Esophagus (tissue), 2 donors: ENCODE measurements at regions not wholly inside any gene's neighbourhood (a gene's known extent, or its start where the extent isn't known, plus 50 kb on each side); places are given as distances from the start of the nearest gene placed in this dataset.

Source experiments
- H3K27ac ChIP-seq, 2 donors: one replicate each; pipeline ENCODE4 v1.5.1; 2013; ENCODE audit warnings: low read depth in 2 of 2, mild to moderate bottlenecking in 2 of 2, inconsistent platforms in 1 of 2, low read length in 1 of 2, moderate library complexity in 1 of 2
- H3K27me3 ChIP-seq, 2 donors: one replicate each; pipeline ENCODE4 v1.6.1; 2013; ENCODE audit warnings: low read length in 2 of 2, control low read depth in 1 of 2, mild to moderate bottlenecking in 1 of 2; ENCODE audit not compliant: insufficient read depth in 2 of 2, control insufficient read depth in 1 of 2
- H3K36me3 ChIP-seq, 2 donors: one replicate each; pipeline ENCODE4 v1.6.1; 2013; ENCODE audit warnings: low read length in 1 of 2; ENCODE audit not compliant: control insufficient read depth in 2 of 2, insufficient read depth in 2 of 2
- H3K4me1 ChIP-seq, 2 donors: one replicate each; pipeline ENCODE4 v1.6.1; 2013; ENCODE audit warnings: low read length in 1 of 2; ENCODE audit not compliant: control insufficient read depth in 2 of 2, insufficient read depth in 2 of 2
- H3K4me3 ChIP-seq, 2 donors: one replicate each; pipeline ENCODE4 v1.5.1; 2013; ENCODE audit warnings: low read length in 2 of 2, mild to moderate bottlenecking in 2 of 2, low read depth in 1 of 2, moderate library complexity in 1 of 2
- H3K9me3 ChIP-seq, 2 donors: one replicate each; pipeline ENCODE4 v1.6.1; 2013; ENCODE audit warnings: mild to moderate bottlenecking in 2 of 2, low read depth in 1 of 2, low read length in 1 of 2, moderate library complexity in 1 of 2; ENCODE audit not compliant: control insufficient read depth in 2 of 2, insufficient read depth in 1 of 2
- WGBS, 2 donors: extraction: QIAGEN DNeasy Blood & Tissue Kit; methylation state at CpG; one replicate each; pipeline ENCODE4 v1.1.7; 2013; 5-methylcytosine and 5-hydroxymethylcytosine counted together
- donor health status: healthy with polysubstance abuse.
- donor health status: Bipolar disorder and iron deficiency.

- 64 to 79% methylated on average over 3 of the region's 3 CpGs for WGBS, 2 donors
- H3K4me3 ChIP-seq, result no peak overlapping the region
- H3K9me3 ChIP-seq, result no peaks in the 10 kb centered on the region
- no peaks in the 10 kb centered on the region for H3K4me1 ChIP-seq
- no peaks in the 10 kb centered on the region for H3K36me3 ChIP-seq
- H3K27me3 ChIP-seq, result no peaks in the 10 kb centered on the region
- no peak overlapping the region for H3K27ac ChIP-seq
Observed at GRCh38 chr3:144381607-144382006, 410.0 kb downstream of the DIPK2A start.

GRCh38 chr3:144384241-144384979 lies 412.8 kb downstream of the DIPK2A start:
- H3K9me3 ChIP-seq, result no peaks in the 10 kb centered on the region
- H3K4me1 ChIP-seq, result no peaks in the 10 kb centered on the region
- 47 to 58% methylated on average over 2 of the region's 2 CpGs for WGBS, 2 donors
- no peak overlapping the region for H3K27ac ChIP-seq
- H3K27me3 ChIP-seq, result no peaks in the 10 kb centered on the region
- H3K4me3 ChIP-seq, result no peak overlapping the region
- no peaks in the 10 kb centered on the region for H3K36me3 ChIP-seq

GRCh38 chr3:144390786-144391185 lies 419.2 kb downstream of the DIPK2A start:
- no peaks in the 10 kb centered on the region for H3K9me3 ChIP-seq
- no peak overlapping the region for H3K4me3 ChIP-seq
- H3K36me3 ChIP-seq, result no peaks in the 10 kb centered on the region
- H3K27me3 ChIP-seq, result no peaks in the 10 kb centered on the region
- no peak overlapping the region for H3K27ac ChIP-seq
- no peaks in the 10 kb centered on the region for H3K4me1 ChIP-seq

- Histone ChIP-seq H3K27ac (no peak overlapping the region), H3K9me3 (no peaks in the 10 kb centered on the region), H3K36me3 (no peaks in the 10 kb centered on the region), H3K4me3 (no peak overlapping the region), H3K27me3 (no peaks in the 10 kb centered on the region), H3K4me1 (no peaks in the 10 kb centered on the region)
Observed at GRCh38 chr3:144391236-144391635, 419.6 kb downstream of the DIPK2A start.

GRCh38 chr3:144394032-144394431 lies 422.4 kb downstream of the DIPK2A start:
- Histone ChIP-seq H3K36me3 (no peaks in the 10 kb centered on the region), H3K9me3 (no peaks in the 10 kb centered on the region), H3K4me3 (no peak overlapping the region), H3K4me1 (no peaks in the 10 kb centered on the region), H3K27me3 (no peaks in the 10 kb centered on the region), H3K27ac (no peak overlapping the region)

GRCh38 chr3:144402430-144402829 lies 430.8 kb downstream of the DIPK2A start:
- H3K36me3 ChIP-seq, result no peaks in the 10 kb centered on the region
- 87% methylated on average over 5 of the region's 5 CpGs for WGBS, 2 donors
- no peaks in the 10 kb centered on the region for H3K9me3 ChIP-seq
- no peak overlapping the region for H3K4me3 ChIP-seq
- H3K4me1 ChIP-seq, result no peaks in the 10 kb centered on the region
- H3K27me3 ChIP-seq, result no peaks in the 10 kb centered on the region
- no peak overlapping the region for H3K27ac ChIP-seq

- Histone ChIP-seq H3K9me3 (no peaks in the 10 kb centered on the region), H3K36me3 (no peaks in the 10 kb centered on the region), H3K27me3 (no peaks in the 10 kb centered on the region), H3K27ac (no peak overlapping the region), H3K4me3 (no peak overlapping the region), H3K4me1 (no peaks in the 10 kb centered on the region)
- WGBS, 2 donors, result 60 to 70% methylated on average over 3 of the region's 3 CpGs
Observed at GRCh38 chr3:144403040-144403457, 431.4 kb downstream of the DIPK2A start.

- WGBS, 2 donors, result 76 to 84% methylated on average over 2 of the region's 2 CpGs
- H3K27me3 ChIP-seq, result no peaks in the 10 kb centered on the region
Observed at GRCh38 chr3:144407335-144407734, 435.7 kb downstream of the DIPK2A start.

GRCh38 chr3:144409319-144409718 lies 437.7 kb downstream of the DIPK2A start:
- Histone ChIP-seq H3K4me1 (no peaks in the 10 kb centered on the region), H3K4me3 (no peak overlapping the region), H3K27me3 (no peaks in the 10 kb centered on the region), H3K27ac (no peak overlapping the region), H3K36me3 (no peaks in the 10 kb centered on the region), H3K9me3 (peaks cover 0 to 4% of the 10 kb centered on the region in 2 donors)

More at GRCh38 chr3:144407335-144407734, 435.7 kb downstream of the DIPK2A start:
- Histone ChIP-seq H3K36me3 (no peaks in the 10 kb centered on the region), H3K9me3 (peaks cover 0 to 4% of the 10 kb centered on the region in 2 donors), H3K4me3 (no peak overlapping the region), H3K27ac (no peak overlapping the region), H3K4me1 (no peaks in the 10 kb centered on the region)

GRCh38 chr3:144413068-144413467 lies 441.4 kb downstream of the DIPK2A start:
- H3K27ac ChIP-seq, result no peak overlapping the region
- 89 to 94% methylated on average over 2 of the region's 2 CpGs for WGBS, 2 donors
- no peak overlapping the region for H3K4me3 ChIP-seq
- no peaks in the 10 kb centered on the region for H3K27me3 ChIP-seq
- H3K4me1 ChIP-seq, result no peaks in the 10 kb centered on the region
- H3K36me3 ChIP-seq, result no peaks in the 10 kb centered on the region
- peaks cover 0 to 4% of the 10 kb centered on the region in 2 donors for H3K9me3 ChIP-seq
